ENCODE measurements at regions not wholly inside any gene's neighbourhood (a gene's known extent, or its start where the extent isn't known, plus 50 kb on each side); places are given as distances from the start of the nearest gene placed in this dataset.

GRCh38 chr12:42669553-42669952 is 80.0 kb upstream of the PRICKLE1 start:
- Histone ChIP-seq H3K4me3 (replicated peaks in 1 of 2; ENCODE audit: low read depth in 1 of 2, low read length in 2 of 2) (no peak overlapping the region), H3K79me2 (ENCODE audit: insufficient read depth, low read length) (no peaks in the 10 kb centered on the region), H3K4me1 (ENCODE audit: control insufficient read depth in 1 of 2, insufficient read depth in 2 of 2, low read length in 2 of 2) (no peaks in the 10 kb centered on the region), H3K9me3 (ENCODE audit: control insufficient read depth in 1 of 2, insufficient read depth in 1 of 2, low read depth in 1 of 2, low read length in 2 of 2) (no peaks in the 10 kb centered on the region), H3K9ac (ENCODE audit: low read length) (no peak overlapping the region), H4K20me1 (ENCODE audit: insufficient read depth) (no peaks in the 10 kb centered on the region), H3K4me2 (ENCODE audit: low read length) (no peak overlapping the region), H3K27ac (ENCODE audit: low read depth, low read length) (no peak overlapping the region), H3K36me3 (ENCODE audit: control insufficient read depth in 1 of 2, insufficient read depth in 2 of 2, low read length in 2 of 2) (no peaks in the 10 kb centered on the region), H3K27me3 (ENCODE audit: insufficient read depth, low read length) (no peaks in the 10 kb centered on the region), H3K9me2 (ENCODE audit: insufficient read depth) (no peaks in the 10 kb centered on the region), H2AFZ (ENCODE audit: low read depth, low read length, poor library complexity, severe bottlenecking) (no peak overlapping the region)
- intact Hi-C loops (cut with micrococcal nuclease): no loop called here
- DNase-seq (ENCODE audit: low read depth, low spot score) (no peak), ATAC-seq (no peak)
- TF ChIP-seq MAX (IDR thresholded peaks at IDR 0.05) (no peak), POLR2A (IDR thresholded peaks at IDR 0.05; ENCODE audit: borderline replicate concordance, extremely low read depth, insufficient read depth, insufficient read length) (no peak), EZH2phosphoT487 (IDR thresholded peaks at IDR 0.05; ENCODE audit: borderline replicate concordance) (no peak), FOSL1 (IDR thresholded peaks at IDR 0.05; ENCODE audit: low read depth) (no peak), YY1 (IDR thresholded peaks at IDR 0.05; ENCODE audit: extremely low read depth, insufficient replicate concordance, low read depth, low read length) (no peak), REST (IDR thresholded peaks at IDR 0.05; ENCODE audit: low read depth) (no peak)
- no TSS peak for BruUV-seq (replicated peaks)
- CTCF ChIA-PET: no interaction called here
- RAD21 ChIA-PET (ENCODE audit: low non-redundant PET in 1 of 2, low total read pairs in 2 of 2, uncharacterized antibody in 2 of 2, unreplicated experiment in 2 of 2): no interaction called here
- POLR2A ChIA-PET: no interaction called here
